Endothelial cell of umbilical vein (primary cell): ENCODE measurements at regions not wholly inside any gene's neighbourhood (a gene's known extent, or its start where the extent isn't known, plus 50 kb on each side); places are given as distances from the start of the nearest gene placed in this dataset.

Experiments used
- BruUV-seq: library from RNA; stranded (reverse); fragments of 400-500 nt; replicated peaks from 2 replicates; lab custom pipeline; 2021; lab: Mats Ljungman, UMichigan
- CTCF ChIA-PET: fragments of 300-600, 350-600 bp; sonication (Branson Sonifier 250); formaldehyde crosslinking; loops from one replicate; lab custom pipeline; 2021; ENCODE audit warnings: antibody characterized with exemption, inconsistent platforms; lab: Charles Lee
- POLR2A ChIA-PET: fragments of 300-600, 350-600 bp; sonication (Branson Sonifier 250); formaldehyde crosslinking; loops from one replicate; lab custom pipeline; 2021; ENCODE audit warnings: antibody characterized with exemption, inconsistent platforms; lab: Charles Lee
- DNase-seq: peaks from one replicate; pipeline ENCODE4 v3.0.0-alpha.2; 2011; ENCODE audit warnings: low read depth, low spot score
- FAIRE-seq: peaks from 2 replicates; lab custom pipeline; 2011; peaks lifted over from hg19 to GRCh38; lab: Jason Lieb, UNC
- H2AFZ ChIP-seq: 2 replicates; pipeline ENCODE4 v1.6.0; 2012; ENCODE audit warnings: low read depth, low read length, control low read depth, inconsistent platforms
- H3K27ac ChIP-seq: 2 replicates; pipeline ENCODE4 v1.5.1; 2011; ENCODE audit warnings: low read depth, mild to moderate bottlenecking, control low read depth, low read length, moderate library complexity; ENCODE audit not compliant: insufficient read depth
- H3K27me3 ChIP-seq, 2 experiments: 2 replicates each; pipeline versions ENCODE4 v1.6.0 to v1.6.1; 2011; ENCODE audit warnings: low read length in 2 of 2, mixed read lengths in 1 of 2; ENCODE audit not compliant: control insufficient read depth in 2 of 2, insufficient read depth in 2 of 2
- H3K36me3 ChIP-seq, 2 experiments: 2 replicates in 1 of 2; 3 replicates in 1 of 2; pipeline ENCODE4 v1.5.1; 2011; ENCODE audit warnings: low read length in 2 of 2, mild to moderate bottlenecking in 1 of 2, moderate library complexity in 1 of 2; ENCODE audit not compliant: control insufficient read depth in 2 of 2, insufficient read depth in 2 of 2; ENCODE audit errors: extremely low read depth in 1 of 2
- H3K4me1 ChIP-seq: 3 replicates; pipeline ENCODE4 v1.5.1; 2011; ENCODE audit warnings: mild to moderate bottlenecking, low read length; ENCODE audit not compliant: control insufficient read depth, insufficient read depth; ENCODE audit errors: extremely low read depth
- H3K4me2 ChIP-seq: 2 replicates; pipeline ENCODE4 v1.6.1; 2011; ENCODE audit warnings: low read length, control low read depth, mixed read lengths; ENCODE audit not compliant: insufficient read depth
- H3K4me3 ChIP-seq, 3 experiments: fragments of 200-600 bp in 1 of 3; sonication (generic), shearing (Covaris generic) in 1 of 3; replicated peaks in 1 of 3; 2 replicates each; pipeline ENCODE4 v1.5.1; 2011 to 2016; ENCODE audit warnings: control low read depth in 3 of 3, low read length in 3 of 3, mild to moderate bottlenecking in 2 of 3, inconsistent platforms in 1 of 3, low read depth in 1 of 3, moderate library complexity in 1 of 3; ENCODE audit not compliant: insufficient read depth in 1 of 3
- H3K79me2 ChIP-seq: 2 replicates; pipeline ENCODE4 v1.6.0; 2012; ENCODE audit warnings: low read length, inconsistent platforms; ENCODE audit not compliant: control insufficient read depth, insufficient read depth
- H3K9ac ChIP-seq: replicated peaks from 2 replicates; pipeline ENCODE3; 2011; ENCODE audit warnings: low read length, control low read depth; ENCODE audit not compliant: insufficient read depth; ENCODE audit errors: extremely low read depth
- H3K9me1 ChIP-seq: replicated peaks from 3 replicates; pipeline ENCODE4 v1.6.0; 2011; ENCODE audit warnings: mild to moderate bottlenecking, low read length; ENCODE audit not compliant: control insufficient read depth, insufficient read depth; ENCODE audit errors: extremely low read depth
- H3K9me3 ChIP-seq: replicated peaks from 2 replicates; pipeline ENCODE4 v1.5.1; 2012; ENCODE audit warnings: low read length, inconsistent platforms; ENCODE audit not compliant: control insufficient read depth, insufficient read depth
- H4K20me1 ChIP-seq: replicated peaks from 2 replicates; pipeline ENCODE3; 2011; ENCODE audit warnings: mild to moderate bottlenecking, low read length; ENCODE audit not compliant: control insufficient read depth, insufficient read depth; ENCODE audit errors: extremely low read depth
- CTCF ChIP-seq, 2 donors: IDR thresholded peaks; 1 replicate in 1 of 2; 2 replicates in 1 of 2; pipeline ENCODE4 v1.5.1; 2011; ENCODE audit warnings: low read length in 2 of 2, mild to moderate bottlenecking in 2 of 2, moderate library complexity in 2 of 2, control low read depth in 1 of 2, inconsistent platforms in 1 of 2, low read depth in 1 of 2; ENCODE audit not compliant: insufficient read depth in 1 of 2; ENCODE audit errors: extremely low read depth in 1 of 2
- EZH2 ChIP-seq: IDR thresholded peaks from 2 replicates; pipeline ENCODE4 v1.6.1; 2012; ENCODE audit warnings: borderline replicate concordance, low read depth, mild to moderate bottlenecking, moderate library complexity, low read length, inconsistent platforms; ENCODE audit not compliant: severe bottlenecking
- FOS ChIP-seq: IDR thresholded peaks from 2 replicates; pipeline ENCODE4 v1.6.1; 2011; ENCODE audit warnings: mild to moderate bottlenecking, low read length, moderate library complexity, borderline replicate concordance; ENCODE audit not compliant: insufficient read depth
- GATA2 ChIP-seq: IDR thresholded peaks from 2 replicates; pipeline ENCODE4 v1.7.0; 2011; ENCODE audit warnings: low read depth, mild to moderate bottlenecking, moderate library complexity, mixed read lengths, low read length; ENCODE audit not compliant: insufficient read length, insufficient read depth
- JUN ChIP-seq: IDR thresholded peaks from 2 replicates; pipeline ENCODE4 v1.6.1; 2011; ENCODE audit warnings: borderline replicate concordance, low read depth; ENCODE audit not compliant: insufficient read length, insufficient read depth
- MAX ChIP-seq: IDR thresholded peaks from 2 replicates; pipeline ENCODE4 v1.6.1; 2011; ENCODE audit not compliant: insufficient read depth, insufficient read length
- MYC ChIP-seq: IDR thresholded peaks from one replicate; pipeline ENCODE4 v1.6.1; 2011; ENCODE audit warnings: mild to moderate bottlenecking, low read depth, low read length
- POLR2A ChIP-seq: IDR thresholded peaks from 2 replicates; pipeline ENCODE4 v1.6.1; 2012; ENCODE audit warnings: low read depth, mild to moderate bottlenecking, control low read depth, low read length
- POLR2AphosphoS5 ChIP-seq: IDR thresholded peaks from 2 replicates; pipeline ENCODE4 v1.6.1; 2012; ENCODE audit warnings: low read depth, mild to moderate bottlenecking, control low read depth, low read length, moderate library complexity; ENCODE audit not compliant: insufficient read depth
- dilution Hi-C: fragments of 300-500 bp; cut with MboI; formaldehyde crosslinking; loops from one replicate; pipeline ENCODE4 v1.15.0; 2019; ENCODE audit warnings: low sequenced_read_pairs; ENCODE audit not compliant: extremely low pct_ligation_motif_present
- intact Hi-C: fragments of 100-400 bp; cut with micrococcal nuclease; formaldehyde crosslinking; loops from one replicate; pipeline ENCODE4 v1.10.0; 2022

- DNase-seq = no peak
- TSS peak; percentile 55 for BruUV-seq
- ChIA-PET POLR2A (interaction anchor here (0.6 to 1.5 kb wide), 4 partner anchors 10 to 270 kb away, joined by 3 to 9 read pairs (median 3); no protein-coding TSS in a partner anchor), CTCF (interaction anchor here (0.9 to 5.1 kb wide), 5 partner anchors 14 to 269 kb away, joined by 4 to 18 read pairs (median 11); no protein-coding TSS in a partner anchor)
- Histone ChIP-seq H4K20me1 (no peaks in the 10 kb centered on the region), H2AFZ (no peak overlapping the region), H3K4me2 (peak overlapping the region; percentile 5), H3K4me1 (peaks cover 62% of the 10 kb centered on the region), H3K9me3 (no peaks in the 10 kb centered on the region), H3K27ac (peak overlapping the region; percentile 90), H3K27me3 (no peaks in the 10 kb centered on the region), H3K4me3 (no peak overlapping the region), H3K9me1 (no peaks in the 10 kb centered on the region), H3K36me3 (no peaks in the 10 kb centered on the region), H3K9ac (peak overlapping the region; percentile 53), H3K79me2 (no peaks in the 10 kb centered on the region)
- dilution Hi-C loops (no loop called here), intact Hi-C loops (no loop called here)
- TF ChIP-seq JUN = no peak
- TF ChIP-seq FOS = no peak
- no peak for TF ChIP-seq CTCF (IDR thresholded peaks at IDR 0.05; ENCODE audit: extremely low read depth in 1 of 2, insufficient read depth in 1 of 2, low read depth in 1 of 2, low read length in 2 of 2)
- no peak for TF ChIP-seq GATA2
- TF ChIP-seq MAX = no peak
- TF ChIP-seq MYC = no peak
- no peak for TF ChIP-seq POLR2A
- TF ChIP-seq EZH2 = no peak
- no peak for TF ChIP-seq POLR2AphosphoS5
- FAIRE-seq = no peak
These were observed 117.8 kb downstream of the TNFSF18 start for GRCh38 chr1:172932981-172933380.
